Muscle layer of duodenum (tissue), 2 donors: ENCODE measurements at regions not wholly inside any gene's neighbourhood (a gene's known extent, or its start where the extent isn't known, plus 50 kb on each side); places are given as distances from the start of the nearest gene placed in this dataset.
A peak's percentile ranks its signal among the peaks of the same experiment; 100 is the strongest.

Source experiments
- H3K27ac ChIP-seq: one replicate; pipeline ENCODE4 v1.7.0; 2013; ENCODE audit warnings: mild to moderate bottlenecking, low read length
- H3K27me3 ChIP-seq: one replicate; pipeline ENCODE4 v1.7.0; 2013; ENCODE audit warnings: low read depth, mild to moderate bottlenecking, control low read depth, low read length
- H3K36me3 ChIP-seq, 2 donors: one replicate each; pipeline ENCODE4 v1.7.0; 2013; ENCODE audit warnings: low read length in 2 of 2, control low read depth in 1 of 2, mild to moderate bottlenecking in 1 of 2; ENCODE audit not compliant: insufficient read depth in 2 of 2, control insufficient read depth in 1 of 2
- H3K4me1 ChIP-seq, 2 donors: one replicate each; pipeline ENCODE4 v1.7.0; 2013; ENCODE audit warnings: low read length in 2 of 2, mild to moderate bottlenecking in 2 of 2, control low read depth in 1 of 2, moderate library complexity in 1 of 2; ENCODE audit not compliant: insufficient read depth in 2 of 2, control insufficient read depth in 1 of 2
- H3K4me3 ChIP-seq, 2 donors: one replicate each; pipeline ENCODE4 v1.7.0; 2013; ENCODE audit warnings: low read length in 2 of 2, low read depth in 1 of 2, mild to moderate bottlenecking in 1 of 2
- H3K9me3 ChIP-seq, 2 donors: one replicate each; pipeline ENCODE4 v1.7.0; 2013; ENCODE audit warnings: low read length in 2 of 2, control low read depth in 1 of 2, mild to moderate bottlenecking in 1 of 2; ENCODE audit not compliant: control insufficient read depth in 1 of 2
- donor health status: healthy.

GRCh38 chr3:116849261-116849688, 139.7 kb downstream of the TUSC7 start:
- Histone ChIP-seq H3K4me3 (no peak overlapping the region), H3K27ac (no peak overlapping the region), H3K36me3 (no peaks in the 10 kb centered on the region), H3K9me3 (no peaks in the 10 kb centered on the region), H3K27me3 (no peaks in the 10 kb centered on the region), H3K4me1 (no peaks in the 10 kb centered on the region)

- H3K27me3 ChIP-seq = no peaks in the 10 kb centered on the region
Observed at GRCh38 chr3:116852803-116853202, 143.2 kb downstream of the TUSC7 start.

GRCh38 chr3:116863270-116863770, 153.7 kb downstream of the TUSC7 start:
- no peak overlapping the region for H3K4me3 ChIP-seq
- H3K27ac ChIP-seq = no peak overlapping the region
- H3K9me3 ChIP-seq = no peaks in the 10 kb centered on the region
- H3K4me1 ChIP-seq = no peaks in the 10 kb centered on the region
- no peaks in the 10 kb centered on the region for H3K36me3 ChIP-seq
- no peaks in the 10 kb centered on the region for H3K27me3 ChIP-seq

More at GRCh38 chr3:116852803-116853202, 143.2 kb downstream of the TUSC7 start:
- Histone ChIP-seq H3K9me3 (no peaks in the 10 kb centered on the region), H3K4me1 (no peaks in the 10 kb centered on the region), H3K4me3 (no peak overlapping the region), H3K36me3 (no peaks in the 10 kb centered on the region), H3K27ac (no peak overlapping the region)

- Histone ChIP-seq H3K36me3 (no peaks in the 10 kb centered on the region), H3K27me3 (no peaks in the 10 kb centered on the region), H3K4me3 (peak overlapping the region; percentile 60 to 73), H3K9me3 (no peaks in the 10 kb centered on the region), H3K4me1 (no peaks in the 10 kb centered on the region), H3K27ac (no peak overlapping the region)
Observed at GRCh38 chr3:116863822-116864589, 154.4 kb downstream of the TUSC7 start.

GRCh38 chr3:116864590-116864927, 155.0 kb downstream of the TUSC7 start:
- Histone ChIP-seq H3K4me1 (no peaks in the 10 kb centered on the region), H3K4me3 (peak overlapping the region; percentile 60 to 73), H3K9me3 (no peaks in the 10 kb centered on the region), H3K27ac (no peak overlapping the region), H3K36me3 (no peaks in the 10 kb centered on the region), H3K27me3 (no peaks in the 10 kb centered on the region)

- Histone ChIP-seq H3K27me3 (no peaks in the 10 kb centered on the region), H3K4me1 (no peaks in the 10 kb centered on the region), H3K27ac (no peak overlapping the region)
Observed at GRCh38 chr3:116870379-116870778, 160.8 kb downstream of the TUSC7 start.

GRCh38 chr3:116871905-116872304, 162.3 kb downstream of the TUSC7 start:
- H3K4me1 ChIP-seq = no peaks in the 10 kb centered on the region
- H3K9me3 ChIP-seq = peaks cover 0 to 3% of the 10 kb centered on the region in 2 donors
- no peak overlapping the region for H3K4me3 ChIP-seq
- no peaks in the 10 kb centered on the region for H3K36me3 ChIP-seq
- H3K27ac ChIP-seq = no peak overlapping the region
- H3K27me3 ChIP-seq = no peaks in the 10 kb centered on the region

More at GRCh38 chr3:116870379-116870778, 160.8 kb downstream of the TUSC7 start:
- H3K9me3 ChIP-seq = peaks cover 0 to 2% of the 10 kb centered on the region in 2 donors
- H3K36me3 ChIP-seq = no peaks in the 10 kb centered on the region
- no peak overlapping the region for H3K4me3 ChIP-seq

- Histone ChIP-seq H3K36me3 (no peaks in the 10 kb centered on the region), H3K4me3 (no peak overlapping the region), H3K27me3 (no peaks in the 10 kb centered on the region), H3K4me1 (no peaks in the 10 kb centered on the region), H3K9me3 (peaks cover 0 to 3% of the 10 kb centered on the region in 2 donors), H3K27ac (no peak overlapping the region)
Observed at GRCh38 chr3:116872688-116873087, 163.1 kb downstream of the TUSC7 start.

- Histone ChIP-seq H3K9me3 (peaks cover 0 to 3% of the 10 kb centered on the region in 2 donors), H3K4me3 (no peak overlapping the region), H3K27ac (no peak overlapping the region), H3K4me1 (no peaks in the 10 kb centered on the region), H3K36me3 (no peaks in the 10 kb centered on the region), H3K27me3 (no peaks in the 10 kb centered on the region)
Observed at GRCh38 chr3:116873142-116873541, 163.6 kb downstream of the TUSC7 start.

- Histone ChIP-seq H3K4me3 (no peak overlapping the region), H3K9me3 (peaks cover 0 to 3% of the 10 kb centered on the region in 2 donors), H3K27me3 (no peaks in the 10 kb centered on the region), H3K36me3 (no peaks in the 10 kb centered on the region), H3K27ac (no peak overlapping the region), H3K4me1 (no peaks in the 10 kb centered on the region)
Observed at GRCh38 chr3:116877968-116878367, 168.4 kb downstream of the TUSC7 start.

- Histone ChIP-seq H3K36me3 (no peaks in the 10 kb centered on the region), H3K27me3 (no peaks in the 10 kb centered on the region), H3K4me3 (no peak overlapping the region), H3K9me3 (no peaks in the 10 kb centered on the region), H3K27ac (no peak overlapping the region), H3K4me1 (no peaks in the 10 kb centered on the region)
Observed at GRCh38 chr3:116886202-116886893, 176.8 kb downstream of the TUSC7 start.
